PFSK-1 (cell line): ENCODE measurements at regions not wholly inside any gene's neighbourhood (a gene's known extent, or its start where the extent isn't known, plus 50 kb on each side); places are given as distances from the start of the nearest gene placed in this dataset.

Experiments used
- POLR2AphosphoS5 ChIP-seq: IDR thresholded peaks from 2 replicates; pipeline ENCODE4 v1.6.1; 2012; ENCODE audit warnings: low read depth, mild to moderate bottlenecking, control low read depth, low read length, moderate library complexity
- TF ChIP-seq, protein P1 (sequence below), 2 experiments: IDR thresholded peaks; 2 replicates each; pipeline versions ENCODE4 v1.6.1 to v1.8.0; 2011 to 2012; ENCODE audit warnings: low read depth in 2 of 2, low read length in 2 of 2, control low read depth in 1 of 2, inconsistent platforms in 1 of 2, mild to moderate bottlenecking in 1 of 2, moderate library complexity in 1 of 2; ENCODE audit not compliant: insufficient read depth in 1 of 2

DNA sequence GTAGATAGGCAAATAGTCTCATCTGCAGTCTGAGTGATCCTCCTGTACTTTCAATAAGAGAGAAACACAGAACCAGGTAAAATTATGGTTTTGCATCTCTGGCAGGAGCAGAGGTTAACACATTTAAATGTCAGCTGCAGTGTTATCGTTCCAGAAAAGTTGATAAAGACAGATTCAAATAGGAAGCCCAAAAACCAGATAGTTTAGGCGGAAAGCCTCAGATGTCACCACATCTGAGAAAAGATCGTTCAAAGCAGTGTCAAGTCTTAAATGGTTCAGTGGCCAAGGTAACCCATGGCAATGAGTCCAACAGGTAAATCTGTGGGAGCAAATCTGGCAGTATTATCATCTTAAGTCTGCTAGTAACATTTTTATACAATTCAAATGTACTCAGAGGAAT lies 542.1 kb upstream of the MEF2C start:
- TF ChIP-seq, protein P1, sequence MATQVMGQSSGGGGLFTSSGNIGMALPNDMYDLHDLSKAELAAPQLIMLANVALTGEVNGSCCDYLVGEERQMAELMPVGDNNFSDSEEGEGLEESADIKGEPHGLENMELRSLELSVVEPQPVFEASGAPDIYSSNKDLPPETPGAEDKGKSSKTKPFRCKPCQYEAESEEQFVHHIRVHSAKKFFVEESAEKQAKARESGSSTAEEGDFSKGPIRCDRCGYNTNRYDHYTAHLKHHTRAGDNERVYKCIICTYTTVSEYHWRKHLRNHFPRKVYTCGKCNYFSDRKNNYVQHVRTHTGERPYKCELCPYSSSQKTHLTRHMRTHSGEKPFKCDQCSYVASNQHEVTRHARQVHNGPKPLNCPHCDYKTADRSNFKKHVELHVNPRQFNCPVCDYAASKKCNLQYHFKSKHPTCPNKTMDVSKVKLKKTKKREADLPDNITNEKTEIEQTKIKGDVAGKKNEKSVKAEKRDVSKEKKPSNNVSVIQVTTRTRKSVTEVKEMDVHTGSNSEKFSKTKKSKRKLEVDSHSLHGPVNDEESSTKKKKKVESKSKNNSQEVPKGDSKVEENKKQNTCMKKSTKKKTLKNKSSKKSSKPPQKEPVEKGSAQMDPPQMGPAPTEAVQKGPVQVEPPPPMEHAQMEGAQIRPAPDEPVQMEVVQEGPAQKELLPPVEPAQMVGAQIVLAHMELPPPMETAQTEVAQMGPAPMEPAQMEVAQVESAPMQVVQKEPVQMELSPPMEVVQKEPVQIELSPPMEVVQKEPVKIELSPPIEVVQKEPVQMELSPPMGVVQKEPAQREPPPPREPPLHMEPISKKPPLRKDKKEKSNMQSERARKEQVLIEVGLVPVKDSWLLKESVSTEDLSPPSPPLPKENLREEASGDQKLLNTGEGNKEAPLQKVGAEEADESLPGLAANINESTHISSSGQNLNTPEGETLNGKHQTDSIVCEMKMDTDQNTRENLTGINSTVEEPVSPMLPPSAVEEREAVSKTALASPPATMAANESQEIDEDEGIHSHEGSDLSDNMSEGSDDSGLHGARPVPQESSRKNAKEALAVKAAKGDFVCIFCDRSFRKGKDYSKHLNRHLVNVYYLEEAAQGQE (IDR thresholded peaks at IDR 0.05; ENCODE audit: insufficient read depth in 1 of 2, low read depth in 2 of 2, low read length in 2 of 2) = no peak
- no peak for TF ChIP-seq POLR2AphosphoS5
